ENCODE measurements at regions not wholly inside any gene's neighbourhood (a gene's known extent, or its start where the extent isn't known, plus 50 kb on each side); places are given as distances from the start of the nearest gene placed in this dataset.

GRCh38 chr4:72629540-72629939 lies 60.5 kb upstream of the ADAMTS3 start:
- 100% methylated on average over 1 of the region's 1 CpG for WGBS (ENCODE audit: insufficient coverage)
- H3K27ac Mint-ChIP-seq: no peak overlapping the region
- H3K4me1 ChIP-seq (ENCODE audit: control insufficient read depth in 1 of 2, extremely low read depth in 1 of 2, insufficient read depth in 2 of 2, low read length in 2 of 2): no peaks in the 10 kb centered on the region
- H3K36me3 Mint-ChIP-seq: no peaks in the 10 kb centered on the region
- H3K9me3 ChIP-seq: no peaks in the 10 kb centered on the region
- no peak overlapping the region for H3K4me3 Mint-ChIP-seq
- DNase-seq (no peak), ATAC-seq (replicated peaks in 1 of 4) (no peak)
- H3K9me3 Mint-ChIP-seq: peaks cover 0 to 4% (median 0%) of the 10 kb centered on the region in 3 donors
- H3K36me3 ChIP-seq (ENCODE audit: control insufficient read depth in 2 of 2, extremely low read depth in 1 of 2, insufficient read depth in 1 of 2, low read length in 1 of 2): no peaks in the 10 kb centered on the region
- CTCF ChIA-PET: no interaction called here
- no peaks in the 10 kb centered on the region for H3K4me1 Mint-ChIP-seq
- POLR2A ChIA-PET: no interaction called here
- H3K27ac ChIP-seq (ENCODE audit: low read length): no peak overlapping the region
- no peaks in the 10 kb centered on the region for H3K27me3 ChIP-seq (replicated peaks in 1 of 2; ENCODE audit: control insufficient read depth in 2 of 2, extremely low read depth in 1 of 2, insufficient read depth in 2 of 2, low read length in 1 of 2)
- peaks cover 0 to 4% of the 10 kb centered on the region in 2 donors for H3K27me3 Mint-ChIP-seq
- no peak overlapping the region for H3K4me3 ChIP-seq (ENCODE audit: control insufficient read depth in 1 of 2, extremely low read depth in 1 of 2, low read length in 1 of 2)

- H3K27ac Mint-ChIP-seq: no peak overlapping the region
- Histone ChIP-seq H3K4me3 (ENCODE audit: control insufficient read depth in 1 of 2, extremely low read depth in 1 of 2, low read length in 1 of 2) (no peak overlapping the region), H3K27me3 (replicated peaks in 1 of 2; ENCODE audit: control insufficient read depth in 2 of 2, extremely low read depth in 1 of 2, insufficient read depth in 2 of 2, low read length in 1 of 2) (no peaks in the 10 kb centered on the region), H3K4me1 (ENCODE audit: control insufficient read depth in 1 of 2, extremely low read depth in 1 of 2, insufficient read depth in 2 of 2, low read length in 2 of 2) (no peaks in the 10 kb centered on the region), H3K27ac (ENCODE audit: low read length) (no peak overlapping the region), H3K36me3 (ENCODE audit: control insufficient read depth in 2 of 2, extremely low read depth in 1 of 2, insufficient read depth in 1 of 2, low read length in 1 of 2) (no peaks in the 10 kb centered on the region), H3K9me3 (no peaks in the 10 kb centered on the region)
- H3K4me3 Mint-ChIP-seq: no peak overlapping the region
- H3K9me3 Mint-ChIP-seq: peaks cover 0 to 4% (median 0%) of the 10 kb centered on the region in 3 donors
- CTCF ChIA-PET: no interaction called here
- no peaks in the 10 kb centered on the region for H3K36me3 Mint-ChIP-seq
- H3K4me1 Mint-ChIP-seq: no peaks in the 10 kb centered on the region
- H3K27me3 Mint-ChIP-seq: peaks cover 0 to 4% of the 10 kb centered on the region in 2 donors
- POLR2A ChIA-PET: interaction anchor here in 1 of 2 donors (0.7 kb wide), 1 partner anchor 46 kb away, joined by 3 read pairs; no protein-coding TSS in a partner anchor
- no peak for ATAC-seq (replicated peaks in 1 of 4)
- no peak for DNase-seq
Measured at GRCh38 chr4:72627723-72628122, 58.7 kb upstream of the ADAMTS3 start.
